DMS153 treated with DMSO at 0.1 percent for 48 hours (cell line): ENCODE measurements at regions not wholly inside any gene's neighbourhood (a gene's known extent, or its start where the extent isn't known, plus 50 kb on each side); places are given as distances from the start of the nearest gene placed in this dataset.

ENCODE experiments used
- DNase-seq: peaks from one replicate; lab custom pipeline; 2025; ENCODE audit not compliant: unreplicated experiment; lab: John Stamatoyannopoulos, UW

DNA sequence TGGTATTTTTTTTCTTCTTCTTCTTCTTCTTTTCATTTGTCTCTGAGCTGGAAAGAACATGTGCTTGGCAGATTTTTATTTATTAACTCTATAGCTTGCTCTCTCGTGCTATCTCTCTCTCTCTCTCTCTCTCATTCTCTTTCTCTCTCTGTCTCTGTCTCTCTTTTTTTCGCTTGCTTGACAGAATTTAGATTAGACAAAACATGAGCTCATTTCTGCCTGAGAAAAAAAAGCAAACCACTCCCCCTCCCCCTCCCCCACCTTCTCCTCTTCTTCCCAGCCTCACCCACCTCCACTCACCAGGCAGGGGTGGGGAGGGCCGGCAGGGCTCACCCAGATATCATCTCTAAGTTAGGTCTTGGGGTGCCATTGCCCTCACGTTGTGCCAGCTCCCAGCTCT, 81.5 kb downstream of the PJA1 start:
- DNase-seq = no peak

DNA sequence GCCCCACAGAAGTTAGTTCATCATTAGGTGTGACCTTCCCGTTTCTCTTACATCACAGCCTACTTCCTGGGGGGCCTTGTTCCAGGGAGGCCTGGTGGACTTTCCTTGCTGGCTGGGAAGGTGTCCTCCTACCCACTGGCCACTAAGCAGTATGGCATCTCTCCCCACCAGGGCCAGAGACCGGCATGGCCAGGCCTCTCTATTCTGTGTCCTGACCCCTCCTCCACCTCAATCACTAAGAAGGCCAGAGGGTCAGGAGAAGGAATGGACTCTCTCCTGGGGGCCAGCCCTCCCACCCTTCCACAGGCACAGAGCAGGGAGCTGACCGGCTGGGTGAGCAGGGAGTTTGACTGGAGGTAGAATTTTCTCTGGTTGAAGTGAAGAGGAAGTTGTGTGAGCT, 81.9 kb downstream of the PJA1 start:
- DNase-seq = no peak

DNA sequence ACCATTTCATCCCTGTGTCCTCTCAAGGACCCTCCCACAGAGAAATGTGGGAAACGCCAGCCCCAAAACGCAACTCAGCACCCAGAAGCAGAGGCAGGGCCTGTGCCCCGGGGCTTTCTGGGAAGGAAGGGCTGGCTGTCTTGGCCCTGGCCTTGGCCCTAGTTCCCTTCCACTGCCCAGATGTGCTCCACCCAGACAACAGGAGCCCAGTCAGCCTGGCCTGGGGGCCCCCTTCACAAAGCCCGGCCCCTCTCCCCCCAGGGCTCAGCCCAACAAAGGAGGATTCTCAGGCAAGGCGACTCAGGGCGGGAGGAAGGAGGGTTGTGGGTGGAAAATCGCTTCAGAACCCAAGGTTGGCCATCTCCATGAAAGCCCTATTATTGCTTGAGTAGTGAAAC, 82.5 kb downstream of the PJA1 start:
- DNase-seq = no peak

DNA sequence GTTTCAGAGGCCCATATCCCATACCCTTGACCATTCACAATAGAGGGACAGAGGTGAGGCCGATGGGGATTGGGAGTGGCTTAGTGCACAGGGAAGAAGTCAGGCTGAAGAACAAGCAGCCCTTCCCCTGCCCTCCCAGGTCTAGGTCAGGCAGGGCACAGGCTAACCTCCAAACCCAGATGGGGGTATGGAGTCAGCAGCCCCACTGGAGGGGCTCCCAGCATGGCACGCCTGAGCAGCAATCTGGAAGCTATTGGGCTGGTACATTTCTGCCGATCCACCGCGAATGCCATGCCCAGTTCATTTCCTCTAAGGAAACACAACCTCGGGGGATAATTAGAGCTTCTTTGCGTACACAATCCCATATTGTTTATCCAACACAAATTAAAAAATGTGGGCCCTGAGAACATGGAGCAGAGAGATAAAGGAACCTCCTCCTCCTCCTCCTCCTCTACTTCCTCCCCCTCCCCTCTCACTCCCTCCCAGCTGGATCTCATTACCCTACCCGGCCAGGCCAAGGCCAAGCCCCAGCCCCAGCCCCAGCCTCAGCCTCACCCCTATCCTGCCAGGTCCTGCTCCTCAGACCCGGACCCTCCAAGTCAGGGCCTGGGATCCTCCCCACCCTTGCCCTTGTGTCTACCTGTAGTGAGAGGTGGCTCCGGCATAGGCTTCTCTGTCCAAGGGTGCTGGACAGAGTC, 83.0 kb downstream of the PJA1 start:
- DNase-seq = no peak

DNA sequence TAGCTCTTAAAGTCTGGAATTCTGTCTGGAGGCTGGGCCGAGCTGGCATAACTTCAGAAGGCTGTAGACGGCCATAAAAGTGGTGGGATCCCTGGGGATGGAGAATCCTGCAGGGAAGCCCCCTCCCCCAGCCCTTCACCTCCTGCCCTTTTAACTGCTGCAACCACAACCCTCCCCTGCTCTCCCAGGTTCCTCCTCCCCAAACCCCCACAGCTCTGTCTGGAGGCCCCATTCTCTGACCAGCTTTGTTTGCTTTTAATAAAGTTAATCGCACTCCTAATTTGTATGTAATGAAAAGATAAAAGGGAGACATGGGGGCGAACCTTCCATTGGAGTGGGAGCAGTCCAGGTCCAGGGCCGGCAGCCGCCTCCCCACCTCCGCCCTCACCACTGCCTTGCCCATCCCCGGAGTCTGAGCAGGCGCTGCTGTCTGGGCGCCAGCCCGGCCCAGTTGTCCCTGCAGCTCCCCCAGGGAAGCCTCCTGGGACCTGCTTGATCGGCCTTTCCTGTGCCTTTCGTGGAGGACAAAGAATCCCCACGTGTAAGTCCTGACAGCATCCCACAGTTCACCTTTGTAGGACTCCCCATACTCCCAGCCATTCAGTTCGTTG, 84.3 kb downstream of the PJA1 start:
- no peak for DNase-seq

DNA sequence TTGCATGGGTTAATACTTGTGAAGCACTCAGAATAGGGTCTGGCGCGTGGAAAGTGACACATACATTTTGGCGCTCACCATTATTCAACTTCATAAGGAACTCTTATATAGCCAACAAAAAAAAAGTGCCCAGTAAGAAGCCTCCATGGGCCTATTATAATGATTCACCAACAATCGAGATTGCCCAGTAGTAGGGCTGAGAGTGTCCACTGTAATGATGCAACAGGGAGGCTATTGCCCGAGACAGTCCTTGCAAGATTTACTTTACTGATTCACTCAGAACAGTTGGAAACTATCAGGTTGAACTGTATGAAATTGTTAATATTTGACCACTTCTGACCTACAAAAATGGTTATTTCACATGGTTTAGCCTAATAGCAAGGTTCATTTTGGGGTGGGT, 86.0 kb downstream of the PJA1 start:
- DNase-seq = no peak

DNA sequence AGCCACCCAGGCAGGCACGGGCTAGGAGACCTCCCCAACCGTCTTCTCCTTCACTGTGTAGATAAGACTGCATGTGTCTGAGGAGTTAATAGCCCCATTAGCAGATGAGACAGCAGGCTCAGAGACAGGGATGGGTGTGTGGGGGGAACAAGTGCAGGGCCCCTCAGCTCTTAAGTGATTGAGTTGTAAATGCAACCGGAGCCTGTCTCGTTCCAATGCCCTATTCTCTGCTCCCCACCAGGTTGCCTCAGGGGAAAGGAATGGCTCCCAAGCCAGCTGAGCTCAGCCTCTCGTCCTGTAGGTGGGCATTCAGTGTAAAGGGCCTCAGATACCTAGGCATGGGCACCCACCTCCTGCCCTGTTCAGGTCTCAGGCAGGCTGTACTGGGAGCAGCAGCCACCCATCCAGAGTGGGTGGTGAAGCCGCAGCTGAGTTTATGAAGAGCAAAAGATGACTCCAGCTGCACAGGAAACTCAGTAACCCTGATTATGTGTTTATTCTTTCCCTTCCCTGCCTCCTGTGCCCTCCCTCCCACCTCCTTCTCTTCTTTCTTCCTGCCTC, 87.3 kb downstream of the PJA1 start:
- DNase-seq = no peak

DNA sequence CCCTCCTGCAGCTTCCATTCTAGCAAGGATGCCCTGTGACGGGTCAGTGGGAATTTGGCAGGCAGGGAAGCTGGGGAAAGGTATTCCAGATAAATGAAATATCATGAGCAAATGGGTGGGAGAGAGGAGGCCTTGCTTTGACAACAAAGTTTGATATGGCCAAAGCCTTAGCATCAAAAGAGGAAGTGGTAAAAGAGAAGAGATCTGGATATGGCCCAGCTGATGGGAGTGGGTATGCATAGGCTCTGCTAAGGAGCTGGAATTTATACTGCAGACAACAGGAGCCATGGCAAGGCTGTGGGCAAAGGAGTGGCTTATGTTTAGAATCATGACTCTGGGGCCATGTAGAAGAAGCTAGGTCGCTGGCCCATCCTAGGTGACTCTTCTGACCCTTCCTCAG, 89.2 kb downstream of the PJA1 start:
- no peak for DNase-seq

DNA sequence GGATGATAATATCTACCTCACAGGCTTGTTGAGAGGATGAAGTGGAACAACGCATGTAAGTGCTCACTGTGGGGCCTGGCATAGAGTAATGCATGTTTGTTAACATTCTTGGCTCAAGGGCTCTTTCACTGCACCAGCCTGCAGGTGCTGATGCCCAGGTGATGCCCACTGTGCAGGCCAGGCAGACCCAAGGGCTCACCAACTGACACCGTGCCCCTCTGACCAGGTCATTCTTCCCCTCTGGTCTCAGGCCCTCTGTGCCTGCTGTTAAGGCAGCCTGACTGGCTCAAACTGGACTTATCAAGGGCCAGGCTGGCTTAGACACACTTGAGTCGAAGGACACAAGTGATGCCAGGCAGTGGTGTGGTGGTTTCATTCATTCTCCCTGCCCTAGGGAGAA, 90.5 kb downstream of the PJA1 start:
- DNase-seq = no peak

DNA sequence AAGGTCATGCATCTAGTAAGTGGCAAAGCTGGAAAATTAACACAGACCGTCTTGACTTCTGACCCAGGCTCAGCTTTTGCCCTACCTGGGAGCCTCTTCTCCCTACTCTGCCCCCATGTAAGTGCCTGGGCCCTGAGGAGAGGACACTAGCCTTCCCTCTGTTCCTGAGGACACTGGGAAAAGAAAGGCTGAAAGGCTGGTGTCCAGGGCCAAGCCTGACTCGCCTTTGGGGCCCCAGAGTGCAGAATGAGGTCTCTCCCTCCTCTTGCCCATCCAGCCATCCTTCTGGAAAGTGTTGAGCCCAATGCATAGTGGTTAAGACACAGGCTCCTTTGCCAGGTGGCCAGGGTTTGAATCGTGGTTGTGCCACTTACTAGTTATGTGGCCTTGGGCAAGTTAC, 91.5 kb downstream of the PJA1 start:
- no peak for DNase-seq

DNA sequence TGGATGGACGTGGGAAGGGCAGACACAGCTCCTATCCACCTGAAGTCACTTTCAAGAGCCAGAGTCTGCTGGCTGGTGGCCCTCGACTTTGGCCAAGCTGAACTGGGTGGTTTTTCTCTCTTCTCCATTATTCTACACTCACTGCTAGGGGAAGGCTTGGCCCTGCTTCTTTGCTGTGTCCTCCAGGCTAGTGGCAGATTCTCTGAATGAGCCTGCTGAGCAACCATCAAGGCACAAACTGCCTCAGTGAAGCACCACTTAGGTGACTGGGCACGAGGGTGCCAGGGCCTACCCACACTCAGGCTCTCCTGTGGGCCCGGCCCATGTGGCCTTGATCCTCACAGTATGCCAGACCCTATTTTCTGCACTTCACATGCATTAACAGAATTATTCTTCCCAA, 92.0 kb downstream of the PJA1 start:
- no peak for DNase-seq

DNA sequence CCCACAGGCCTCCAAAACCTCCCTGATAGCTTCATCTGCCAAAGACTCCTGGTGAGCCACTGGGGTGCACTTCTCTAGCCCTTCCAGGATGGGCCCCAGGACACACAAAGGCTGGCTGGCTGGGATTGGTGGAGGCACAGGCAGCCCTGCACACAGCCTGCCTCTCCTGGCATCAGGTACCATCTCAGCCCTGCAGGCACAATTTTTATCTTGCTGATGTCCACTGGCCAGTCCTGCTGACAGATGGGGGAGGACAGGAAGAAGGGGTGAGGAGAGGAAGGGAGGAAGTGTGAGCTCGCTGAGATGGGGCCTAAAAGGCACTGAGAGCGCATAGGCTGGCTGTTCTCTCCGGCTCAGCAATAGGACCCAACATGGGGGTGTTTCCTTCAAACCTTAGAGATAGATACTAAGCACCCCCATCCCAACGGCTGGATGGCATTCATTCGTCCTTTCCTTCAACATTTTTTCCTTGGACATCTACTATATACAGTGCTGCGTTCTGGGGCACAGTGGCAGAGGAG, 92.7 kb downstream of the PJA1 start:
- no peak for DNase-seq

DNA sequence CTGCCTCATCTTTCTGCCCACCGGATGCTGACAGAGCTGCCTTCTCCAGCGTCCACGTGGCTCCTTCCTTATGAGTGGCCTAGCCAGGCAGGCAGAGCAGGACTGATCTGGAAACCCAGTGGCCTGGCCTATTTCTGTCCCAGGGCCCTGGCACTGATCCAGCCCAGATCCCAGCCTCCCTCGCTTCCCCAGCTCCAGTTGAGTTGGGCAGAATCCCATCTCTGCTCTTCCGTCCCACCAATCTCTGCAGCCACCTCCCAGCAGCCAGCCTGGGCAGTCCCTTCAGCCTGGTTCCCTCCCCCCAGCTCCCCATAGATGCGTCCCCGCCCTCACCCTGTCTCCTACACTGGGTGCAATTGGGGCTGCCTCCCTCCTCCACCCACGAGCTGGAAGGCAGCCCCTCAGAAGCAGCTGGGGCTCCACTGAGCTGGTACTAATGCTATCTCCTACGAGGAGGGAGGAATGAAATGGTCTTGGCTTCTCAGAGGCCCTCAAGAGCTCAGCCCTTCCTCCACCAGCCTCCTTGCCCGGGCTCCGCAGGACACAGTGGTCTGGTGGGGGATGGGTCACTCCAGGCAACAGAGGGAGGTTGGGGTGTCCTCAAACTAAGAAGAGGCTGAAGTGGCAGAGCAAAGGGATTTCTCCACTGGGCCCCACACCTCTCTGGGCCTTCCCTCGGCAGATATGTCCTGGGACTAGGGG, 94.2 kb downstream of the PJA1 start:
- no peak for DNase-seq

DNA sequence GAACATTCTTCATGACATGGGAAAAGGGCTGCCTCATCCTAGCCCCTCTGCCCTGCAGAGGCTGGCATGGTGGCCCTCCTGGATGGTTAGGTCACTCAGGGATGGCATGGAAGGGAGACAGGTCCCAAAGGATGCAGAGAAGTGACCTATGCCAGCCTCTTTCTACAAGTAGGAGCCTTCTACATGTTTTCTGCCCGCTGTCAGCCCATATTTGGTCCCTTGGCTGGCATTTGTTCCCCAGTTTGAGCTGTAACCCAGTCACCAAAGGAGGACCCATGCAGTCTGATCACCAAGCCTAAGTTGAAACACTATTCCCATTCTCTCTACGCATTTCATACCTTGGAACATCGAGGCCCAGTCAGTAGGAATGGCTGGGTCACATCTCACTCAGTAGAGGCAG, 95.4 kb downstream of the PJA1 start:
- no peak for DNase-seq

DNA sequence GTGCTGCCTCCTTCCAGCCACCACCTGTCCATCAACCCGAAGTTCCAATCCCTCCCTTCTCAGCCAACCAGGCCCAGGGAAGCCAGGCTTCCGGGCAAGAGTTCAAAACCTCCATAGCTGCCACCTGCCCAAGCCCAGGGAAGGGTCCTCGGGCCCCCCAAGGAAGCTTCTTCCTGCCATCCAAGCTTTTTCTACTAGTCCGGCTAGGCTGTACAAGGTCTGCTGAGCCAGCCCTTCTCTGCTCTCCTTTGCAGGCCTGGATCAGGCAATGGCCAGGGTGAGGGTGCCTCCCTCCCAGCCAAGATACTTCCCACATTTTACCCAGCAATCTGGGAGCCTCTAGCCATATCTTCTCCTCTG, 96.2 kb downstream of the PJA1 start:
- no peak for DNase-seq

DNA sequence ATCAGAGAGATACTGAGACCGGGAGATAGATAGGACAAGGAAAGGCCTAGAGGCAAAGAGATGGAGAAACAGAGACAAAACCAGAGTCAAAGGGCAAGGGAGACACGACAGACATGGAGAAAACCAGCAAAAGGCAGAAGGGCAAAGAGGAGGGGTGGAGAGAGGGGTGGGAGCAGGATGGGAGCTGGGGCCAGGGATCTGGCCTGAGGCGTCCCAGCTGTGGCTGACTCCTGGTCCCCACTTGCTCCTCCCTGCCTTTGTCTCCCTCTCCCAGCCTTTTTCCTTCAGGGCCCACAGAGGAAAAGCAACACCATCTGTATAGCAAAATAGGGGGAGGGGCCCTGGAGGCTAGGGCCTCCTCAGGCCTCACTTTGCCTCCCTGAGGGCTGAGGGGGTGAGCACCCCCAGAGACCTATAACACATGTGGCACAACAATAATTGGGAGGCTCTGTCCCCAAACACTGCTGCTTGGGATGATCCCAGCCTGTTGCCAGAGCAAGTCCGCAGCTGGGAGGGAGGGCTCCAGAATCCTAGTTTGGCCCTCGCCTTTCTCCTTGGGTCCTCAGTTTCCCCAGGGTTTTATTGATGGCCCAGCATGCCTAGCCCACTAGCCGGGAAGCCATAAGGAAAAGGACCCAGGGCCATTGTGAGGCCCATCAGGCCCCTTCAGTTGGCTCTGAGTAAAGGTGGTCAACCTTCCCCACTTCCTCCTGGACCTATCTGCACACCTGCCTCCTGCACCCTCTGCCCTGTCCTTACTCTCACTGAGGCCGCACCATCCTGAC, 96.8 kb downstream of the PJA1 start:
- DNase-seq = no peak

DNA sequence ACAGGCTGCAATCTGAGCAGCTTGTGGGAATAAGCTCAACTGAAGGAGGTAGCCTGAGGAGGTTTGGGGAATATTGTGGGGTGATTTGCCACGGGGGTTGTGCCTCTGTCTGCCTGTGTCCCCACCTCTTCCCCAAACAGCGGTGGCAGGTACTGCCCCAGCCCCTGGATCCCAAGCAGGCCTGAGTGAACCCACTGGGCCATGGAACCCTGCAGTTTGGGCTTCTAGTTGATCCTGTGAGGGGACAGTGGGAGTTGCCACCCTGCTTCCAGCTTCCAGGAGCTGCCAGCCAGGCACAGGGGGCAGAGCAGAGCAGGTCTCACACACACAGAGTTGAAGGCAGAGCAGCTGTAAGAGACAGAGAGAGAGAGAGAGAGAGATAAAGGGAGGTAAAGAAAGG, 97.4 kb downstream of the PJA1 start:
- DNase-seq = no peak

DNA sequence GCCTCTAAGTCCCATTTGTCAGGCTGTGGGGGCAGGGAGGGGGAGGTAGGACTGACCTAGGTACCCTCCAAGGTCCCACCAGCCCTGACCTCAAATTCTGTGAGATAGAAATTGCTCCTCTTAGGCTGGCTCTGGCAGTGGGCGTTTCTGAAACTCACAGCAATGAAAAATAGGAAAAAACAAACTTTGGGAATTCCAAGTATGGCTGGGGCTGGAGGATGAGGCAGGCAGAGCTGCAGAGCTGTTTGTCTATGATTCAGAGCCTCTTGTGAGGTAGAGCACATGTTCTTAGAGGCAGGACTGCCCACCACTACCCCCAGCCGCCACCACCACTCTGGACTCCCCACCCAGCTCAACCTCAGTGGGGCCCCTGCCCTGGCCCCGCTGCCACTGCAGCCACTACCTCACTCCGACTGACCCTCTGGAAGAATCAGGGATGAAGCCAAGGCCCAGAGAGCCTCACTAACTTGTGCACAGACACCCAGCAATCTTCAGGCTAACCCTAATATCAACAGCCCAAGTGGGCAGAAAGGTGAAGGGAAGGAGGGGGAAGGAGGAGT, 98.2 kb downstream of the PJA1 start:
- DNase-seq = no peak

DNA sequence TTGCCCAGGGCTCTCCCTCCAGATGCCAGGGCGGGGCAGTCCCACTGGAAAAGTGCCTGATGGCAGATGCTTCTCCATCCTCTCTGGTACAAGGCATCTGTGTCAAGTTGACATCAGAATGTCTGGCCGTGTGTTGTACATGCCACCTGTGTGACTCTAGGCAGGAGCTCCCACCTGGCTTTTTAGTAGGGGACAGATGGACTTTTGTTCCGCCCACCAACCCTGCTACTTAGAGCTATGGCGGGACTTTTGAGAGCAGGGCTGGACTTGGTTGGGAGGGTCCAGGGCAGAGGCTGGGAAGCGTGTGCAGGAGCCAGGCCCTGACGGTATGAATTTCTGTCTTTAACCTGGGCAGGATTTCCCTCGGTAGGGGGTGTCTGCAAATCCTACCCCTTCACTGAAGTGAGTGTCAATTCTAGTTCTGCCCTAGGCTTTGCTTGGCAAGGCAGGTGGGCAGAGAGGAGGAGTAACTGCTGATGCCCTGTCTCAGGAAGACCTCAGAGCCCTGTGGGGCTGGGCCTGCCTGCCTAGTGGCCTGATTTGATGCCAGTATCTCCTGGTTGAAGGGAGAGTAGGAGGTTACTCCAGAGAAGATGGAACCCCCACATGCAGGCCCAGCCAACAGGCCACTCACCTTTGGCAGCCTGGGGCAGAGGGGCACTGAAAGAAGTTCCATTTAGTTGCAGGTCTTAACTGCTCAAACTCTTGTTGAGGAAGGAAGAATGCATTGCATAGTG, 99.1 kb downstream of the PJA1 start:
- no peak for DNase-seq

DNA sequence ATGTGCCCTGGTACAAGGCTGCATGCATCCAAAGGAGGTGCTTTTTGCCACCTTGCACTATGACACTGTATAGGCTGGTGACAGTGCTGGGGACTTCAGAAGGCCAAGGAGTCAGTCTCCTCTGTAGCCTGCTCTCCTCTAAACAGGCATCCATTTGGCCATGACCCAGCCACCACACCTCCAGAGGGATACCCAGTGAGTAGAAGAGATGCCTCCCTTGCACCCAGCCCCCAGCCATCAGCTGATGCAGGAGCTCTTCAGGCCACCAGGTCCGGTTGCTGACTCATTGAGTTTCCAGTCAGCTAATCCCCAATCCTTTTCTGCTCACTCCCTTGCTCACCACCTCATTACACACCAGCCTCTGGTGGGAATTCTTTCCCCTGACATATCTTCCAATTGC, 99.8 kb downstream of the PJA1 start:
- DNase-seq = no peak
